SK-N-SH (cell line): ENCODE measurements at regions not wholly inside any gene's neighbourhood (a gene's known extent, or its start where the extent isn't known, plus 50 kb on each side); places are given as distances from the start of the nearest gene placed in this dataset.

Experiments
- EP300 ChIP-seq, 2 experiments: IDR thresholded peaks; 2 replicates each; pipeline versions ENCODE4 v1.4.0 to v1.6.1; 2012; ENCODE audit warnings: borderline replicate concordance in 1 of 2, low read depth in 1 of 2, low read length in 1 of 2
- GABPA ChIP-seq: IDR thresholded peaks from 2 replicates; pipeline ENCODE4 v1.4.0; 2012; ENCODE audit warnings: low read depth, mild to moderate bottlenecking
- MXI1 ChIP-seq: IDR thresholded peaks from 2 replicates; pipeline ENCODE4 v1.6.1; 2012; ENCODE audit warnings: mild to moderate bottlenecking, low read depth, low read length, improper control_type of control experiment
- NRF1 ChIP-seq: IDR thresholded peaks from 2 replicates; pipeline ENCODE4 v1.6.1; 2012; ENCODE audit warnings: low read depth, mild to moderate bottlenecking, low read length
- SMC3 ChIP-seq: IDR thresholded peaks from 2 replicates; pipeline ENCODE4 v1.6.1; 2012; ENCODE audit warnings: low read depth, low read length, improper control_type of control experiment
- TCF12 ChIP-seq: IDR thresholded peaks from 2 replicates; pipeline ENCODE4 v1.4.0; 2012
- TEAD4 ChIP-seq: IDR thresholded peaks from 2 replicates; pipeline ENCODE4 v1.4.0; 2012; ENCODE audit warnings: mild to moderate bottlenecking, borderline replicate concordance; ENCODE audit not compliant: insufficient read depth
- YY1 ChIP-seq: IDR thresholded peaks from 2 replicates; pipeline ENCODE4 v1.4.0; 2012; ENCODE audit warnings: low read depth, mild to moderate bottlenecking
- TF ChIP-seq, protein P1 (sequence below): fragments of 200-600 bp; sonication (generic); IDR thresholded peaks from 2 replicates; pipeline ENCODE4 v1.6.1; 2017; ENCODE audit warnings: antibody characterized with exemption, mild to moderate bottlenecking, moderate library complexity
- TF ChIP-seq, protein P2 (sequence below): fragments of 150-350 bp; IDR thresholded peaks from 2 replicates; pipeline ENCODE4 v1.6.1; 2017; ENCODE audit warnings: antibody characterized with exemption, low read length, low read depth, borderline replicate concordance
- TF ChIP-seq, protein P3 (sequence below): IDR thresholded peaks from 2 replicates; pipeline ENCODE4 v1.6.1; 2012; ENCODE audit warnings: mild to moderate bottlenecking, low read depth, low read length, moderate library complexity
- TF ChIP-seq, protein P4 (sequence below): IDR thresholded peaks from 2 replicates; pipeline ENCODE4 v1.4.0; 2012; ENCODE audit warnings: low read depth
- TF ChIP-seq, protein P5 (sequence below): IDR thresholded peaks from 2 replicates; pipeline ENCODE4 v1.4.0; 2012; ENCODE audit warnings: low read depth, borderline replicate concordance

DNA sequence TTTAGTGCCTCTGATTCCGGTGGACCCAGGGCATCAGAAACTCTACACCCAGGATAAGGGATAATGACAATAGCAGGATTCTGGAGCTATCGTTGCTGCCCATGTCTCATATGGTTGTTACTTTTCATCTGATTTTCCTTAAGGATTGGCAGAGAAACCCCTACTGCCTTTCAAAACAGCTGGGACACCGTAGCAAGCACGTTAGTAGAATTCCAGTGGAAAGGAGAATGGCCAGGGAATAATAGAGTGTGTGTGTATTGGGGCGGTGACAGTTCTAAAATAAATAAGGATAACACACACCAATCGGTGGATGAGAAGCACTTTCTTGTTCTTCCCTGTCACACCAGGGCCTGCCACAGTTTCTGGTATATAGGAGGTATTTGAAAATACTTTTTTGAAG, 251.8 kb downstream of the HAPSTR1 start:
- TF ChIP-seq, protein P1, sequence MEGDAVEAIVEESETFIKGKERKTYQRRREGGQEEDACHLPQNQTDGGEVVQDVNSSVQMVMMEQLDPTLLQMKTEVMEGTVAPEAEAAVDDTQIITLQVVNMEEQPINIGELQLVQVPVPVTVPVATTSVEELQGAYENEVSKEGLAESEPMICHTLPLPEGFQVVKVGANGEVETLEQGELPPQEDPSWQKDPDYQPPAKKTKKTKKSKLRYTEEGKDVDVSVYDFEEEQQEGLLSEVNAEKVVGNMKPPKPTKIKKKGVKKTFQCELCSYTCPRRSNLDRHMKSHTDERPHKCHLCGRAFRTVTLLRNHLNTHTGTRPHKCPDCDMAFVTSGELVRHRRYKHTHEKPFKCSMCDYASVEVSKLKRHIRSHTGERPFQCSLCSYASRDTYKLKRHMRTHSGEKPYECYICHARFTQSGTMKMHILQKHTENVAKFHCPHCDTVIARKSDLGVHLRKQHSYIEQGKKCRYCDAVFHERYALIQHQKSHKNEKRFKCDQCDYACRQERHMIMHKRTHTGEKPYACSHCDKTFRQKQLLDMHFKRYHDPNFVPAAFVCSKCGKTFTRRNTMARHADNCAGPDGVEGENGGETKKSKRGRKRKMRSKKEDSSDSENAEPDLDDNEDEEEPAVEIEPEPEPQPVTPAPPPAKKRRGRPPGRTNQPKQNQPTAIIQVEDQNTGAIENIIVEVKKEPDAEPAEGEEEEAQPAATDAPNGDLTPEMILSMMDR = no peak
- no peak for TF ChIP-seq MXI1
- TF ChIP-seq, protein P2, sequence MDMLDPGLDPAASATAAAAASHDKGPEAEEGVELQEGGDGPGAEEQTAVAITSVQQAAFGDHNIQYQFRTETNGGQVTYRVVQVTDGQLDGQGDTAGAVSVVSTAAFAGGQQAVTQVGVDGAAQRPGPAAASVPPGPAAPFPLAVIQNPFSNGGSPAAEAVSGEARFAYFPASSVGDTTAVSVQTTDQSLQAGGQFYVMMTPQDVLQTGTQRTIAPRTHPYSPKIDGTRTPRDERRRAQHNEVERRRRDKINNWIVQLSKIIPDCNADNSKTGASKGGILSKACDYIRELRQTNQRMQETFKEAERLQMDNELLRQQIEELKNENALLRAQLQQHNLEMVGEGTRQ = no peak
- no peak for TF ChIP-seq TCF12
- no peak for TF ChIP-seq SMC3
- TF ChIP-seq, protein P3, sequence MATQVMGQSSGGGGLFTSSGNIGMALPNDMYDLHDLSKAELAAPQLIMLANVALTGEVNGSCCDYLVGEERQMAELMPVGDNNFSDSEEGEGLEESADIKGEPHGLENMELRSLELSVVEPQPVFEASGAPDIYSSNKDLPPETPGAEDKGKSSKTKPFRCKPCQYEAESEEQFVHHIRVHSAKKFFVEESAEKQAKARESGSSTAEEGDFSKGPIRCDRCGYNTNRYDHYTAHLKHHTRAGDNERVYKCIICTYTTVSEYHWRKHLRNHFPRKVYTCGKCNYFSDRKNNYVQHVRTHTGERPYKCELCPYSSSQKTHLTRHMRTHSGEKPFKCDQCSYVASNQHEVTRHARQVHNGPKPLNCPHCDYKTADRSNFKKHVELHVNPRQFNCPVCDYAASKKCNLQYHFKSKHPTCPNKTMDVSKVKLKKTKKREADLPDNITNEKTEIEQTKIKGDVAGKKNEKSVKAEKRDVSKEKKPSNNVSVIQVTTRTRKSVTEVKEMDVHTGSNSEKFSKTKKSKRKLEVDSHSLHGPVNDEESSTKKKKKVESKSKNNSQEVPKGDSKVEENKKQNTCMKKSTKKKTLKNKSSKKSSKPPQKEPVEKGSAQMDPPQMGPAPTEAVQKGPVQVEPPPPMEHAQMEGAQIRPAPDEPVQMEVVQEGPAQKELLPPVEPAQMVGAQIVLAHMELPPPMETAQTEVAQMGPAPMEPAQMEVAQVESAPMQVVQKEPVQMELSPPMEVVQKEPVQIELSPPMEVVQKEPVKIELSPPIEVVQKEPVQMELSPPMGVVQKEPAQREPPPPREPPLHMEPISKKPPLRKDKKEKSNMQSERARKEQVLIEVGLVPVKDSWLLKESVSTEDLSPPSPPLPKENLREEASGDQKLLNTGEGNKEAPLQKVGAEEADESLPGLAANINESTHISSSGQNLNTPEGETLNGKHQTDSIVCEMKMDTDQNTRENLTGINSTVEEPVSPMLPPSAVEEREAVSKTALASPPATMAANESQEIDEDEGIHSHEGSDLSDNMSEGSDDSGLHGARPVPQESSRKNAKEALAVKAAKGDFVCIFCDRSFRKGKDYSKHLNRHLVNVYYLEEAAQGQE = no peak
- TF ChIP-seq YY1 = no peak
- TF ChIP-seq, protein P4, sequence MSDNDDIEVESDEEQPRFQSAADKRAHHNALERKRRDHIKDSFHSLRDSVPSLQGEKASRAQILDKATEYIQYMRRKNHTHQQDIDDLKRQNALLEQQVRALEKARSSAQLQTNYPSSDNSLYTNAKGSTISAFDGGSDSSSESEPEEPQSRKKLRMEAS = no peak
- no peak for TF ChIP-seq GABPA
- no peak for TF ChIP-seq EP300 (IDR thresholded peaks at IDR 0.05; ENCODE audit: borderline replicate concordance in 1 of 2, low read depth in 1 of 2, low read length in 1 of 2)
- no peak for TF ChIP-seq NRF1
- TF ChIP-seq, protein P5, sequence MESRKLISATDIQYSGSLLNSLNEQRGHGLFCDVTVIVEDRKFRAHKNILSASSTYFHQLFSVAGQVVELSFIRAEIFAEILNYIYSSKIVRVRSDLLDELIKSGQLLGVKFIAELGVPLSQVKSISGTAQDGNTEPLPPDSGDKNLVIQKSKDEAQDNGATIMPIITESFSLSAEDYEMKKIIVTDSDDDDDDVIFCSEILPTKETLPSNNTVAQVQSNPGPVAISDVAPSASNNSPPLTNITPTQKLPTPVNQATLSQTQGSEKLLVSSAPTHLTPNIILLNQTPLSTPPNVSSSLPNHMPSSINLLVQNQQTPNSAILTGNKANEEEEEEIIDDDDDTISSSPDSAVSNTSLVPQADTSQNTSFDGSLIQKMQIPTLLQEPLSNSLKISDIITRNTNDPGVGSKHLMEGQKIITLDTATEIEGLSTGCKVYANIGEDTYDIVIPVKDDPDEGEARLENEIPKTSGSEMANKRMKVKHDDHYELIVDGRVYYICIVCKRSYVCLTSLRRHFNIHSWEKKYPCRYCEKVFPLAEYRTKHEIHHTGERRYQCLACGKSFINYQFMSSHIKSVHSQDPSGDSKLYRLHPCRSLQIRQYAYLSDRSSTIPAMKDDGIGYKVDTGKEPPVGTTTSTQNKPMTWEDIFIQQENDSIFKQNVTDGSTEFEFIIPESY = no peak
- no peak for TF ChIP-seq TEAD4
